ENCODE measurements at regions not wholly inside any gene's neighbourhood (a gene's known extent, or its start where the extent isn't known, plus 50 kb on each side); places are given as distances from the start of the nearest gene placed in this dataset.

DNA sequence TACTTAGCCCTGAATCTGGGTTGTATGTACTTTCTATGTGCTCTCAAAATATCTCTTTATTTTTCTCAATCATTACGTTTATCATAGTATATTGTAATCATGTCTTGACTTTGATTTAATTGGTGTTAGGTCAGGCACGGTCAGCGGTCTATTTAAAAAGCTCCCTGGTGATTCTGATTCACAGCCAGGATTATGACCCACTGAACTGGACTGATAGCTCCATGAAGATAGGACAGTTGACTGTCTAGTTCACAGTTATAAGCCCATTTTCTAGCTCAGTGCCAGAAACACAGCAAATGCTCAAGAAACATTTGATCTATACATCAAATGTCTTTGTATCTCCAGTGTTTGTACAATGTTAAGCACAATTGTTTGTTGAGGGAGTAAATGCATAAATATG is 111.5 kb upstream of the CCN2 start:
- Histone ChIP-seq H3K4me2 (ENCODE audit: insufficient read depth, insufficient read length, low read length) (no peak overlapping the region), H4K5ac (ENCODE audit: insufficient read length, low read depth, low read length) (no peak overlapping the region), H2BK5ac (ENCODE audit: insufficient read length, low read length) (no peak overlapping the region), H2AFZ (ENCODE audit: low read length) (no peak overlapping the region), H3K9ac (ENCODE audit: extremely low read depth, insufficient read length, low read length) (no peak overlapping the region), H3K4ac (ENCODE audit: low read depth, low read length) (no peak overlapping the region), H3K79me2 (ENCODE audit: insufficient read depth, low read length) (no peaks in the 10 kb centered on the region), H3K18ac (ENCODE audit: insufficient read length, low read depth, low read length) (no peak overlapping the region), H2AK5ac (ENCODE audit: insufficient read length, low read length) (no peak overlapping the region), H3K27ac (ENCODE audit: insufficient read length, low read depth, low read length) (no peak overlapping the region), H3K9me3 (ENCODE audit: control insufficient read depth, low read depth, low read length) (no peaks in the 10 kb centered on the region), H4K8ac (replicated peaks; ENCODE audit: insufficient read length, low read depth, low read length) (no peak overlapping the region), H3K23ac (ENCODE audit: insufficient read length, low read depth, low read length) (no peak overlapping the region), H4K91ac (ENCODE audit: insufficient read length, low read depth, low read length) (no peak overlapping the region), H3K79me1 (ENCODE audit: insufficient read depth, low read depth, low read length, poor library complexity, severe bottlenecking) (no peaks in the 10 kb centered on the region), H2BK20ac (ENCODE audit: low read depth, low read length, poor library complexity, severe bottlenecking) (no peak overlapping the region), H3K27me3 (ENCODE audit: insufficient read depth, low read length) (no peaks in the 10 kb centered on the region), H4K20me1 (ENCODE audit: control insufficient read depth, insufficient read depth, insufficient read length) (no peaks in the 10 kb centered on the region), H3K14ac (ENCODE audit: insufficient read depth, low read length) (no peak overlapping the region), H3K23me2 (ENCODE audit: insufficient read length, low read depth, low read length, poor library complexity, severe bottlenecking) (no peaks in the 10 kb centered on the region), H3K4me1 (ENCODE audit: insufficient read depth, low read length) (no peaks in the 10 kb centered on the region; the same call in 1 of the 2 replicates), H3T11ph (ENCODE audit: low read length) (no peak overlapping the region), H2BK12ac (ENCODE audit: insufficient read length, low read depth, low read length) (no peak overlapping the region), H2BK120ac (ENCODE audit: low read depth, low read length, poor library complexity, severe bottlenecking) (no peak overlapping the region), H2BK15ac (ENCODE audit: low read depth, low read length) (no peak overlapping the region), H3K56ac (ENCODE audit: insufficient read length, low read depth, low read length) (no peak overlapping the region)
- DNase-seq = no peak
- no peaks in the 10 kb centered on the region for H3K27me3 Mint-ChIP-seq (ENCODE audit: low read depth)
- peaks cover 0 to 5% (median 0%) of the 10 kb centered on the region in 3 experiments; a peak in 2 of 7 replicates for H3K36me3 Mint-ChIP-seq (ENCODE audit: insufficient read depth in 1 of 3, low read depth in 3 of 3)
- no peak overlapping the region for H3K27ac Mint-ChIP-seq
- TF ChIP-seq, protein P1, sequence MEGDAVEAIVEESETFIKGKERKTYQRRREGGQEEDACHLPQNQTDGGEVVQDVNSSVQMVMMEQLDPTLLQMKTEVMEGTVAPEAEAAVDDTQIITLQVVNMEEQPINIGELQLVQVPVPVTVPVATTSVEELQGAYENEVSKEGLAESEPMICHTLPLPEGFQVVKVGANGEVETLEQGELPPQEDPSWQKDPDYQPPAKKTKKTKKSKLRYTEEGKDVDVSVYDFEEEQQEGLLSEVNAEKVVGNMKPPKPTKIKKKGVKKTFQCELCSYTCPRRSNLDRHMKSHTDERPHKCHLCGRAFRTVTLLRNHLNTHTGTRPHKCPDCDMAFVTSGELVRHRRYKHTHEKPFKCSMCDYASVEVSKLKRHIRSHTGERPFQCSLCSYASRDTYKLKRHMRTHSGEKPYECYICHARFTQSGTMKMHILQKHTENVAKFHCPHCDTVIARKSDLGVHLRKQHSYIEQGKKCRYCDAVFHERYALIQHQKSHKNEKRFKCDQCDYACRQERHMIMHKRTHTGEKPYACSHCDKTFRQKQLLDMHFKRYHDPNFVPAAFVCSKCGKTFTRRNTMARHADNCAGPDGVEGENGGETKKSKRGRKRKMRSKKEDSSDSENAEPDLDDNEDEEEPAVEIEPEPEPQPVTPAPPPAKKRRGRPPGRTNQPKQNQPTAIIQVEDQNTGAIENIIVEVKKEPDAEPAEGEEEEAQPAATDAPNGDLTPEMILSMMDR (conservative IDR thresholded peaks at IDR 0.05) = no peak
- peaks cover 0 to 9% of the 10 kb centered on the region in 2 experiments; a peak in 2 of 4 replicates for H3K4me1 Mint-ChIP-seq
- H3K9me3 Mint-ChIP-seq = no peaks in the 10 kb centered on the region
- H3K4me3 Mint-ChIP-seq = no peak overlapping the region
- no CpG with 5 or more reads among the region's 3 CpGs for WGBS (ENCODE audit: extremely low coverage, insufficient read length, low lambda C conversion rate)
